ENCODE measurements at regions not wholly inside any gene's neighbourhood (a gene's known extent, or its start where the extent isn't known, plus 50 kb on each side); places are given as distances from the start of the nearest gene placed in this dataset.

- ChIA-PET POLR2A (no interaction called here), CTCF (no interaction called here)
- Mint-ChIP-seq H3K27ac (no peak overlapping the region), H3K36me3 (no peaks in the 10 kb centered on the region), H3K9me3 (peaks cover 1 to 30% (median 3%) of the 10 kb centered on the region in 5 donors), H3K4me1 (no peaks in the 10 kb centered on the region), H3K27me3 (no peaks in the 10 kb centered on the region), H3K4me3 (no peak overlapping the region)
- Histone ChIP-seq H3K27ac (ENCODE audit: low read depth, low read length) (no peak overlapping the region), H3K4me1 (ENCODE audit: insufficient read depth, low read length) (no peaks in the 10 kb centered on the region), H3K36me3 (ENCODE audit: insufficient read depth, low read length) (no peaks in the 10 kb centered on the region), H3K4me3 (ENCODE audit: low read length) (no peak overlapping the region), H3K9me3 (ENCODE audit: low read length) (no peaks in the 10 kb centered on the region), H3K27me3 (ENCODE audit: insufficient read depth, low read length, poor library complexity, severe bottlenecking) (no peaks in the 10 kb centered on the region)
- DNase-seq: no peak
Observed at GRCh38 chr4:130534651-130535050, 1438.7 kb downstream of the C4orf33 start.

DNA sequence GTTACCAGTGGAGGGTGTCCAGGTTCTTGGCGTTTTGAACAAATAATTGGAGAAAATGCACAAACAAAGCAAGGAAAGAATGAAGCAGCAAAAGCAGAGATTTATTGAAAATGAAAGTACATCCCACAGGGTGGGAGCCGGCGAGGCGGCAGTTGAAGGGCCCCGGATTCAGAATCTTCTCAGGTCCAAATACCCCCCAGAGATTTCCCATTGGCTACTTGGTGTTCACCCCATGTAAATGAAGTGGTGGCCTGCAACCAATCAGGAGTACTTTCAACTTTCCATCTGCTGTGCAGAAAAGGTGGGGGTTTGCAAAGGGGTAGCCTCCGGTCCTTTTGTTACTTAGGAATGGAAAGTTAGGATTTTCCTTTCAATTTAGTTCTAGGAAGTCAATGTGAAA is 1447.0 kb downstream of the C4orf33 start:
- Histone ChIP-seq H3K4me3 (ENCODE audit: low read length) (no peak overlapping the region), H3K27me3 (ENCODE audit: insufficient read depth, low read length, poor library complexity, severe bottlenecking) (no peaks in the 10 kb centered on the region), H3K4me1 (ENCODE audit: insufficient read depth, low read length) (no peaks in the 10 kb centered on the region), H3K27ac (ENCODE audit: low read depth, low read length) (no peak overlapping the region), H3K9me3 (ENCODE audit: low read length) (no peaks in the 10 kb centered on the region), H3K36me3 (ENCODE audit: insufficient read depth, low read length) (no peaks in the 10 kb centered on the region)
- H3K4me3 Mint-ChIP-seq: no peak overlapping the region
- peaks cover 3 to 29% (median 7%) of the 10 kb centered on the region in 5 donors for H3K9me3 Mint-ChIP-seq
- no peak overlapping the region for H3K27ac Mint-ChIP-seq
- ChIA-PET CTCF (no interaction called here), POLR2A (no interaction called here)
- no peaks in the 10 kb centered on the region for H3K27me3 Mint-ChIP-seq
- no peaks in the 10 kb centered on the region for H3K4me1 Mint-ChIP-seq
- no peaks in the 10 kb centered on the region for H3K36me3 Mint-ChIP-seq
- DNase-seq: no peak

DNA sequence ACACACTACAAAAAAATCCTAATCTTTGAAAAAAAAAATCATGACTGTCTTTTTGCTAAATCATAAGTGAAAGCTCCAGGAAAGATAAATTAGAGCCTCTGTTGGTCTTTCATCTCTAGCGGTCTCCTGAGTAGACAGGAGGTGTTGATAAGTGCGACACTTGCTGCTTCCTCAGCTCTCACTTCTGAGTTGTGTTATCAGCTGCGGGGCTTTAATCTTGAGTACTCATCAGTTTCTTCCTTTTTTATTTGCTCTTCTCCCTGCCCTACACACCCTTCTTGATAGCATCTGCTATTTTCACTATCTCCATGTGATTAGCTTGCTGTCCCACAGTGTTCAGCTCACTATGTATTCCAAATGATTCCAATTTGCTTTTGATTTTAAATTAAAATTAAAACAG is 1449.2 kb downstream of the C4orf33 start:
- H3K4me1 ChIP-seq (ENCODE audit: insufficient read depth, low read length): no peaks in the 10 kb centered on the region
- no peaks in the 10 kb centered on the region for H3K27me3 Mint-ChIP-seq
- H3K4me3 ChIP-seq (ENCODE audit: low read length): no peak overlapping the region
- CTCF ChIA-PET: no interaction called here
- H3K27ac Mint-ChIP-seq: no peak overlapping the region
- H3K27ac ChIP-seq (ENCODE audit: low read depth, low read length): no peak overlapping the region
- H3K9me3 Mint-ChIP-seq: peaks cover 3 to 39% (median 7%) of the 10 kb centered on the region in 5 donors
- no peaks in the 10 kb centered on the region for H3K9me3 ChIP-seq (ENCODE audit: low read length)
- H3K4me1 Mint-ChIP-seq: no peaks in the 10 kb centered on the region
- POLR2A ChIA-PET: no interaction called here
- DNase-seq: no peak
- no peaks in the 10 kb centered on the region for H3K27me3 ChIP-seq (ENCODE audit: insufficient read depth, low read length, poor library complexity, severe bottlenecking)
- peaks cover 0 to 2% (median 0%) of the 10 kb centered on the region in 3 donors for H3K36me3 Mint-ChIP-seq
- no peaks in the 10 kb centered on the region for H3K36me3 ChIP-seq (ENCODE audit: insufficient read depth, low read length)
- H3K4me3 Mint-ChIP-seq: no peak overlapping the region

GRCh38 chr4:130545596-130545995 is 1449.6 kb downstream of the C4orf33 start:
- H3K36me3 Mint-ChIP-seq: peaks cover 0 to 2% (median 0%) of the 10 kb centered on the region in 3 donors
- Histone ChIP-seq H3K4me3 (ENCODE audit: low read length) (no peak overlapping the region), H3K27ac (ENCODE audit: low read depth, low read length) (no peak overlapping the region), H3K4me1 (ENCODE audit: insufficient read depth, low read length) (no peaks in the 10 kb centered on the region), H3K36me3 (ENCODE audit: insufficient read depth, low read length) (no peaks in the 10 kb centered on the region), H3K27me3 (ENCODE audit: insufficient read depth, low read length, poor library complexity, severe bottlenecking) (no peaks in the 10 kb centered on the region), H3K9me3 (ENCODE audit: low read length) (no peaks in the 10 kb centered on the region)
- H3K27me3 Mint-ChIP-seq: no peaks in the 10 kb centered on the region
- H3K9me3 Mint-ChIP-seq: peaks cover 3 to 35% (median 7%) of the 10 kb centered on the region in 5 donors
- DNase-seq: no peak
- H3K27ac Mint-ChIP-seq: no peak overlapping the region
- CTCF ChIA-PET: no interaction called here
- POLR2A ChIA-PET: no interaction called here
- H3K4me1 Mint-ChIP-seq: no peaks in the 10 kb centered on the region
- no peak overlapping the region for H3K4me3 Mint-ChIP-seq

DNA sequence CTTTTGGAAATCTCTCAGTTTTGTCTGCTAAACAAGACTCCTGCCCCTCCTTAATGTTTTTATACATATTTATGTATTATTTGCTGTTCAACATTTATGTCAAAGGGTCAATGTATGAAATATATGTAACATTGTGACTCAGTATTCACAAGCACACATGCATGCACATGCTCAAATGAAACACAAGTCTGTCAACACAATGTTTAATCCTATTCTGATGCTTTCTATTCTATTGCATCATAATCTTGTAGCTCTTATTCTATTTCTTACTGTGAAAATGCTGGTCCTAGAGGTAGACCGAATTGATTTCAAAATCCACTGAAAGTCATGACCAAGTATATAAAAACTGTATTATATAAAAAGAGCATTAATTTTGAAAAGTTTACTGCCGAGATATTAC is 1463.3 kb downstream of the C4orf33 start:
- Mint-ChIP-seq H3K9me3 (peaks cover 0 to 23% (median 7%) of the 10 kb centered on the region in 5 donors), H3K27ac (no peak overlapping the region), H3K4me3 (no peak overlapping the region), H3K27me3 (no peaks in the 10 kb centered on the region), H3K4me1 (no peaks in the 10 kb centered on the region), H3K36me3 (no peaks in the 10 kb centered on the region)
- POLR2A ChIA-PET: no interaction called here
- Histone ChIP-seq H3K27me3 (ENCODE audit: insufficient read depth, low read length, poor library complexity, severe bottlenecking) (no peaks in the 10 kb centered on the region), H3K9me3 (ENCODE audit: low read length) (no peaks in the 10 kb centered on the region), H3K4me3 (ENCODE audit: low read length) (no peak overlapping the region), H3K4me1 (ENCODE audit: insufficient read depth, low read length) (no peaks in the 10 kb centered on the region), H3K36me3 (ENCODE audit: insufficient read depth, low read length) (no peaks in the 10 kb centered on the region), H3K27ac (ENCODE audit: low read depth, low read length) (no peak overlapping the region)
- CTCF ChIA-PET: no interaction called here
- DNase-seq: no peak

- Histone ChIP-seq H3K9me3 (ENCODE audit: low read length) (no peaks in the 10 kb centered on the region), H3K36me3 (ENCODE audit: insufficient read depth, low read length) (no peaks in the 10 kb centered on the region), H3K4me3 (ENCODE audit: low read length) (no peak overlapping the region), H3K4me1 (ENCODE audit: insufficient read depth, low read length) (no peaks in the 10 kb centered on the region), H3K27ac (ENCODE audit: low read depth, low read length) (no peak overlapping the region), H3K27me3 (ENCODE audit: insufficient read depth, low read length, poor library complexity, severe bottlenecking) (no peaks in the 10 kb centered on the region)
- CTCF ChIA-PET: no interaction called here
- POLR2A ChIA-PET: no interaction called here
- no peak for DNase-seq
- Mint-ChIP-seq H3K4me3 (no peak overlapping the region), H3K27me3 (no peaks in the 10 kb centered on the region), H3K27ac (no peak overlapping the region), H3K36me3 (no peaks in the 10 kb centered on the region), H3K4me1 (no peaks in the 10 kb centered on the region), H3K9me3 (peaks cover 5 to 18% (median 7%) of the 10 kb centered on the region in 5 donors)
Observed at GRCh38 chr4:130563185-130563888, 1467.4 kb downstream of the C4orf33 start.

GRCh38 chr4:130563889-130564418 is 1468.0 kb downstream of the C4orf33 start:
- Histone ChIP-seq H3K4me3 (ENCODE audit: low read length) (no peak overlapping the region), H3K27me3 (ENCODE audit: insufficient read depth, low read length, poor library complexity, severe bottlenecking) (no peaks in the 10 kb centered on the region), H3K36me3 (ENCODE audit: insufficient read depth, low read length) (no peaks in the 10 kb centered on the region), H3K27ac (ENCODE audit: low read depth, low read length) (no peak overlapping the region), H3K9me3 (ENCODE audit: low read length) (no peaks in the 10 kb centered on the region), H3K4me1 (ENCODE audit: insufficient read depth, low read length) (no peaks in the 10 kb centered on the region)
- Mint-ChIP-seq H3K4me3 (no peak overlapping the region), H3K4me1 (no peaks in the 10 kb centered on the region), H3K27me3 (no peaks in the 10 kb centered on the region), H3K9me3 (peaks cover 5 to 15% (median 7%) of the 10 kb centered on the region in 5 donors), H3K27ac (no peak overlapping the region), H3K36me3 (no peaks in the 10 kb centered on the region)
- DNase-seq: no peak
- CTCF ChIA-PET: no interaction called here
- POLR2A ChIA-PET: no interaction called here

GRCh38 chr4:130568746-130569145 is 1472.8 kb downstream of the C4orf33 start:
- no peaks in the 10 kb centered on the region for H3K9me3 ChIP-seq (ENCODE audit: low read length)
- CTCF ChIA-PET: no interaction called here
- POLR2A ChIA-PET: no interaction called here
- H3K36me3 ChIP-seq (ENCODE audit: insufficient read depth, low read length): no peaks in the 10 kb centered on the region
- Mint-ChIP-seq H3K9me3 (peaks cover 3 to 17% (median 7%) of the 10 kb centered on the region in 5 donors), H3K27me3 (no peaks in the 10 kb centered on the region), H3K36me3 (no peaks in the 10 kb centered on the region), H3K27ac (no peak overlapping the region), H3K4me1 (no peaks in the 10 kb centered on the region), H3K4me3 (no peak overlapping the region)
- no peak overlapping the region for H3K4me3 ChIP-seq (ENCODE audit: low read length)
- no peak for DNase-seq
- H3K27me3 ChIP-seq (ENCODE audit: insufficient read depth, low read length, poor library complexity, severe bottlenecking): no peaks in the 10 kb centered on the region
- H3K4me1 ChIP-seq (ENCODE audit: insufficient read depth, low read length): no peaks in the 10 kb centered on the region
- no peak overlapping the region for H3K27ac ChIP-seq (ENCODE audit: low read depth, low read length)

Data from CD8-positive, alpha-beta memory T cell (primary cell).